PC-9 (cell line): ENCODE measurements at regions not wholly inside any gene's neighbourhood (a gene's known extent, or its start where the extent isn't known, plus 50 kb on each side); places are given as distances from the start of the nearest gene placed in this dataset.

Experiments used
- EZH2 ChIP-seq: fragments of 200-600 bp; sonication (generic); IDR thresholded peaks from 2 replicates; pipeline ENCODE4 v1.8.0; 2017; ENCODE audit warnings: antibody characterized with exemption, low read depth
- TF ChIP-seq, protein P1 (sequence below): fragments of 200-600 bp; sonication (generic); conservative IDR thresholded peaks from 2 replicates; pipeline ENCODE4 v1.6.1; 2017; ENCODE audit warnings: mixed run types, antibody characterized with exemption, mild to moderate bottlenecking, moderate library complexity

DNA sequence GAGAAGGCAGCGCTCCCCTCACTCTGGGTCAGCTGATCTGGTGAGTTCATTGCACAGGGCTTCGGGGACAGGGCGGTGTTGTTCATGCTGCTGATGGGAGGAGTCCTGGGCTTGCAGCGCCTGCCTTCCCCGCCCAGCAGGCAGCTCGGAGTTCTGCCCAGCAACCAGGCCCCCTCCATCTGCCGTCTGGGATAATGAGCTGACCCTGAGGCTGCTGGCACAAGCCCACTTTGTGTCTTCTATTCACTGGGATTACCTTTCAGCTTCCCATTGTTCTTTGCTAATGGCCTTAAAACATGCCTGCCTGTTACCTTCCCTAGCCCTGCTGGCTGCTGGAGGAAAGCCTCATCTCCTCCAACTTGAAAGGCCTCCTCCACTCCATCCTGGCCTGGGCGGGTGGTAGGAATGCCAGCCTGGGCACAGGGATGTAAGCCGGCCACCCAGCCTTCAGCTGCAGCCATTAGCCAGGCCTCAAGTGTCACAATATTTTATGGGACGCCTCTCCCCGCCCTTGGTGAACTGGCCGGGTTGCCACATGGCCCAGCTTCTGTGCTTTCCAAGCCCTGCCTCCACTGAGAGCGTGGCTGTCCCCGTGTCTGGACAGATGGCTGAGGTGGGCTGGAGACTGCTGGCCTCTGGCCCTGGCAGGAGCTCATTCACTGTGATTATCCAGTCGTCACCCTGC is 70.4 kb downstream of the GADD45G start:
- TF ChIP-seq, protein P1, sequence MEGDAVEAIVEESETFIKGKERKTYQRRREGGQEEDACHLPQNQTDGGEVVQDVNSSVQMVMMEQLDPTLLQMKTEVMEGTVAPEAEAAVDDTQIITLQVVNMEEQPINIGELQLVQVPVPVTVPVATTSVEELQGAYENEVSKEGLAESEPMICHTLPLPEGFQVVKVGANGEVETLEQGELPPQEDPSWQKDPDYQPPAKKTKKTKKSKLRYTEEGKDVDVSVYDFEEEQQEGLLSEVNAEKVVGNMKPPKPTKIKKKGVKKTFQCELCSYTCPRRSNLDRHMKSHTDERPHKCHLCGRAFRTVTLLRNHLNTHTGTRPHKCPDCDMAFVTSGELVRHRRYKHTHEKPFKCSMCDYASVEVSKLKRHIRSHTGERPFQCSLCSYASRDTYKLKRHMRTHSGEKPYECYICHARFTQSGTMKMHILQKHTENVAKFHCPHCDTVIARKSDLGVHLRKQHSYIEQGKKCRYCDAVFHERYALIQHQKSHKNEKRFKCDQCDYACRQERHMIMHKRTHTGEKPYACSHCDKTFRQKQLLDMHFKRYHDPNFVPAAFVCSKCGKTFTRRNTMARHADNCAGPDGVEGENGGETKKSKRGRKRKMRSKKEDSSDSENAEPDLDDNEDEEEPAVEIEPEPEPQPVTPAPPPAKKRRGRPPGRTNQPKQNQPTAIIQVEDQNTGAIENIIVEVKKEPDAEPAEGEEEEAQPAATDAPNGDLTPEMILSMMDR, result no peak
- TF ChIP-seq EZH2, result no peak
